HG03175 (cell line): ENCODE measurements at regions not wholly inside any gene's neighbourhood (a gene's known extent, or its start where the extent isn't known, plus 50 kb on each side); places are given as distances from the start of the nearest gene placed in this dataset.
"Not testable (repeated sequence)": the region's sequence is repeated elsewhere in the genome, so short reads cannot be mapped to it uniquely, and the experiment has no call there.

Source experiments
- ATAC-seq: cut with Tn5 transposase; IDR thresholded peaks from one replicate; pipeline ENCODE4 v1.9.1; 2021; ENCODE audit warnings: mild to moderate bottlenecking, moderate library complexity; ENCODE audit not compliant: unreplicated experiment

- ATAC-seq = no peak
Measured at GRCh38 chr9:80698725-80699410, 990.5 kb downstream of the TLE1 start.

GRCh38 chr9:80692751-80693150 is 996.6 kb downstream of the TLE1 start:
- ATAC-seq = no peak

- ATAC-seq = no peak
Measured at GRCh38 chr9:80691229-80691628, 998.1 kb downstream of the TLE1 start.

DNA sequence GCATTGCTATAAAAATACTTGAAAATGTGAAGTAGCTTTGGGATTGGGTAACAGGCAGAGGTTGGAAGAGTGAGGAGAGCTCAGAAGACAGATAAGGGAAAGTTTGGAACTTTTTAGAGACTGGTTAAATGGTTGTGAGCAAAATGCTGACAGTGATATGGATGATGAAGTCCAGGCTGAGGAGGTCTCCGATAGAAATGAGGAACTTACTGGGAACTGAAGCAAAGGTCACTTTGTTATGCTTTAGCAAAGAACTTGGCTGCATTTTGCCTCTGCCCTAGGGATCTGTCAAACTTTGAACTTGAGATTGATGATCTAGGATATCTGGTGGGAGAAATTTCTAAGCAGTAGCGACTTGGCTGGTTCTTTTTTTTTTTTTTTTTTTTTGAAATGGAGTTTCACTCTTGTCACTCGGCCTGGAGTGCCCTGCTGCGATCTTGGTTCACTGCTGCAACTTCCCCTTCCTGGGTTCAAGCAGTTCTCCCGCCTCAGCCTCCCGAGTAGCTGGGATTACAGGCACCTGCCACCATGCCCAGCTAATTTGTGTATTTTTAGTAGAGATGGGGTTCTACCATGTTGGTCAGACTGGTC is 998.9 kb downstream of the TLE1 start:
- no peak for ATAC-seq

- no peak for ATAC-seq
Measured at GRCh38 chr9:80679916-80680315, 1009.4 kb downstream of the TLE1 start.

- ATAC-seq = no peak
Measured at GRCh38 chr9:80678906-80679305, 1010.4 kb downstream of the TLE1 start.

DNA sequence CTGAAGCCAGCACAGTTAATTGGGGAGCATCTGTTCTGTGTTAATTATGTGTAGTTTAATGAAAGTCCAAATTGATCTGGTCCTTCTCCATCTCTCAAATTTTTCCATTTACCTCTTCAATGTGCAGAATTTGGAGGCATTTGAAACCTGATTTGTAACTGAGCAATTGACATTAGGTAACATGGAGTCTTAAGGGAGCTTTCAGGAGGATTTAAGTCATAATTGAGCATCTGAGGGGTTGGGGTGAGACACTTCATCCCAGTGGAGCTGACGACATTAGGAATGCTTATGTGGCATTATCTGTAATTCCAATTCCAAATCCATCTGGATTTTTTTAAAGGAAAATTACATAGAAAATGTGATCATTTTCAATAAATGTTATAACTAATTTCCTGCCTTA is 1015.9 kb downstream of the TLE1 start:
- ATAC-seq = no peak

GRCh38 chr9:80665479-80665878 is 1023.9 kb downstream of the TLE1 start:
- no peak for ATAC-seq

DNA sequence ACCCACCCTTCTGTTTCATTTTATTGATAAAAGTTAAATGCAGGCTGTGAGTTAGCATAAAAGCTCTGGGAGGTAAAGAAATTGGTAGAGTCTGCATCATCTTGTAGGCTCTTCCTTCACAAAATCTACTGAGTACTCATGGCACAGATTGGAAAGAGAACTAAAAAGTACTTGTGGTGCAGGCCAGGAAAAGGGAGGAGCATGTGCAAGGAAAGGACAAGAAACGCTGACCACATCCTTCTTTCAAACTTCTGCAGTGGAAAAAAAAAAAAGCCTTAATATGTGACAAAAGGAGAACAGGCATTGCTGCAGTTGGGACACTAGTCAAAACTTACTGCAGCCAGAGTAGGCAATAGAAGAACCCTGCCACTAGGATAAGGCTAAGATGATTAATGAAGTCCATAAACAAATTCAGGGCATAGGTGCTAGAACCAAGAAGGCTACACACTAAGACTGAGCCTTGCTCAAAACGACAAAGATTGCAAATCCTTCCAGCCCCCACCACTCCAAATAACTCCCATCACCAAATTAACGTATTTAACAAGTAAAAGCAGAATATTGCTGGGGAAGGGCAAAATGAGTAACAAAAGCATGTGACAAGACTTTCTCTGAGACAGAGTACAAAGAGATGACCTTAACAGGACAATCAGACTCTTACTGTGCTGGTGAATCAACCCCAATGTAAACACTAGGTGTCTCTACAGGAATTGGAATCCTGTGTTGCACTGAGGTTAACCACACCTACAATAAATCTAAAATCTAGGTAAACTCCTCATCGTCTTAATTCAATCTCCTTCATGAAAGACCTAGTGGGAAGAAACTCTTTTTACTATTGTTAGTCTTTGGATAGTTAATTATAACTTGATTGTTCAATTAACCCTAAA is 1024.8 kb downstream of the TLE1 start:
- no peak for ATAC-seq

DNA sequence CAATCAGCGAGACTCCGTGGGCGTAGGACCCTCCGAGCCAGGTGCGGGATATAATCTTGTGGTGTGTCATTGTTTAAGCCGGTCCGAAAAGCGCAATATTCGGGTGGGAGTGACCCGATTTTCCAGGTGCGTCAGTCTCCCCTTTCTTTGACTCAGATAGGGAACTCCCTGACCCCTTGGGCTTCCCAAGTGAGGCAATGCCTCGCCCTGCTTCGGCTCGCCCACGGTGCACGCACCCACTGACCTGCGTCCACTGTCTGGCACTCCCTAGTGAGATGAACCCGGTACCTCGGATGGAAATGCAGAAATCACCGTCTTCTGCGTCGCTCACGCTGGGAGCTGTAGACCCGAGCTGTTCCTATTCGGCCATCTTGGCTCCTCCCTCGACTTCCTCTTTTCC is 1029.6 kb downstream of the TLE1 start:
- not testable (repeated sequence) for ATAC-seq

DNA sequence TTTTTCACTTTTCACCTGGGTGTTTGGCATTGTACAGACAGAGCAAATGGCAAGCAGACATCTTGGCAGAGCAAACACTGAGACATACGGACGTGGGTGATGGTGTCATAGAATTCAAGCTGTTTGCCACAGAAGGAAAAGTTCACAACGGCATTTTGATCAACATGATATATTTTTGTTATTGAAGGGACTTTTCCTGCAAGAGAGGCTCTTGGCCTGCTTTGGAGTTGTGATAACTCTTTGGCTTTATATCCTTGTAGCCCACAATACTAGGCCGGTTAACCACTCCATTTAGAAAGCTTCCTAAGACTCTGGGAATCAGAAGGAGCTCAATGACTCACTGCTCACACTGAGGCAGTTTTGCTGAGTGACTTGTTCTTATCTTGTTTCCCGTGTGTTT is 1038.3 kb downstream of the TLE1 start:
- no peak for ATAC-seq

DNA sequence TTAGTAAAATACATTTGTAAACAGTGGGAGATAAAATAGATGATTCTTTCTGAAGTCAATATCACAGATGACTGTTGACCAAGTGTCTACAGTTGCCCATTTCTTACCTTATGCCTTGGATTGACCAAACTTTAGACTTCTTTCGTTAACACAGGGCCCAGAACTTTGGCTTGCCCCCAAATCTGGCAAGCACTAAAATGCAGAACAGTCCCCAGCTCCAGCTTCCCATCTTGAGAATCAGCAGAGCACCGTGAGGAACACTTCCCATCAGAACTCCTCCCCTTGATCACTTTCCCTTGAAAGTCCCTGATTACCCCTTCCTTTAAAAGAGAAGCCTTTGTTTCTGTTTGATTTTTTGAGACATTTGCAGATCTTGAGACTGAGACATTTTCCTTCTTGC is 1039.9 kb downstream of the TLE1 start:
- ATAC-seq = no peak

- ATAC-seq = no peak
Measured at GRCh38 chr9:80649001-80649420, 1040.3 kb downstream of the TLE1 start.

DNA sequence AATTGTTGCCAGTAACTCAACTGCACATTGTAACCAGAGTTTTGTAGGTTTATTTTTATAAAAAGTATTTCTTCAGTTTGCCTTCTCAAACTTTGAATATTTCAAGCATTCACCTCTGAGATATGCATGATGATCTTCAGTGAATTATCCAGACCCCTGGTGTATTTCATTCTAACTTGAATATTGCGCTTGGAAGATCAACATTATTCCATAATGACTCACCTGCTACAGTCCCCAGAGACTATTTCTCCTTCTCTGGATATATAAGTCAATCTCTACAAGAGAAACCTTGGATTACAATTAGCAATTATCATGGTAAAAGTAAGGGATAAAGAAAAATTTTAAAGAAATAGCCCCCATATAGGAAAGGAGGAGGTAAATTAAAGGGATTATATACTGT is 1041.0 kb downstream of the TLE1 start:
- no peak for ATAC-seq

DNA sequence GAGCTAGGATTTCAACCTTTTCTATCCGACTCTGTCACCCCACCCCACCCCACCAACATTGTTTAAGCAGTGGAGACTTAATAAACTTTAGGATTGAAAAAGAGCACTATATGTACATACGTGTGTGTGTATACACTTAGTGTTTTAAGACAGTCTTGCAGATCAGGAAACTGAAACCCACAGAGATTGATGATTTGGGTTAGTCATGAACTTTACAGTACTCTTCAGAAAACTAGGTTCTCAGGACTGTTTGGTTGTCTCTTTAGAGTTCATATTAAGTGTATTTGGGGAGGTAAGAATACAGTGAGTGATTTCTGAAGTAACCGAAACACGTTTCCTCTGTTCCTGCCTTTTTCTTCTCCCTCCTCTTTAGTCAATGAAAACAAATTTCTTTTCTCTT is 1043.1 kb downstream of the TLE1 start:
- no peak for ATAC-seq

GRCh38 chr9:80644044-80644443 is 1045.3 kb downstream of the TLE1 start:
- no peak for ATAC-seq

DNA sequence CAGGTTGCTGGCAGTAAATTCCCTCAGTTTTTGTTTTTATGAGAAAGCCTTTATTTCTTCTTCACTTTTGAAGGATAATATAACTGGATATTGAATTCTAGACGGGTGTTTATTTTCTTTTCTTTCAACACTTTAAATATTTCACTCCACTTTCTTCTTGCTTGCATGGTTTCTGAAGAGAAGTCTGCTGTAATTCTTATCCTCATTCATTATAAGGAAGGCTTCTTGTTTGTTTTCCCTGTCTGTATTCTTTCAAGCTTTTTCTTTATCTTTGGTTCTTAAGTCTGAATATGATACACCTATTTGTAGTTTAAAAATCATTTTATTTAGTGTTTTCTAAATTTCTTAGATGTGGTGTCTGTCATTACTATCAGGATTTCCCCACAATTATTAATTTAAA is 1054.3 kb downstream of the TLE1 start:
- ATAC-seq = no peak

- no peak for ATAC-seq
Measured at GRCh38 chr9:80632041-80632440, 1057.3 kb downstream of the TLE1 start.

DNA sequence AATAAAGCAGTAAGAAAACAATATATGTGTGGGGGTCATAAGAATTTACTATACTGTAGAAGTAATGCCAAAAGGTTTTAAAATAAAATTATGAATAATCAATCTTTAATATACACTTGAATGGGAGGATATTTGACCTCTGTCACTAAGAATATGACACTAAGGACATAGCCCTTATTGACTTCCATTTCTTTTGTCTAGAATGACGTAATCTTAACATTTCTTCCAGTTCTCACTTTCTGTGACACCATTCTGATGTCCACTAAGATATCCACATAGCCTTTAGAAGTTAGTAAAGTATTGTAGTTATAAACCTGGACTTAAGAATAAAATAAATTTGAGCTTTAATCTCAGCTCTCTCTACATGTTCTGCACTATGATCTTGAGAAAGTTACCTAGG is 1050.7 kb downstream of the TLE4 start:
- ATAC-seq = no peak

- no peak for ATAC-seq
Measured at GRCh38 chr9:80619356-80619755, 1047.6 kb downstream of the TLE4 start.

DNA sequence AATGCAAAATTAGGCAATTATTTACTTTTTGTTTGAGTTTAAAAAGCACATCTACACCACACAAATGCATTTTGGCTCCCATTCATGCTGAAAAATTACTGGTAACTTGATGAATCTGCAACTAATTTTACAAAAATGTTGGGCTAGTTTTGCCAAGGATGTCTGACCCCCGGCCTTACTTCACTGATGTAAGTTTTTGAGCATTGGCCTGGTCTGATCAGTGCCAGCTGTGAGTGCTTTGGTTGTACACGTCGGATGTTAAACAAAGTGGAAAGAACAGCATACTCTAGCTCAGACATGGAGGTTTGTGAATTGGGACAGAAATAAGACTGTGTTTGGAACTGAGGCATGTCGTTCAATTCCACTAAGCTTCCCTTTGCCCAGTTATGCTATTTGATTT is 1044.2 kb downstream of the TLE4 start:
- ATAC-seq = no peak

GRCh38 chr9:80605793-80606192 is 1034.0 kb downstream of the TLE4 start:
- no peak for ATAC-seq
